ENCODE measurements at regions not wholly inside any gene's neighbourhood (a gene's known extent, or its start where the extent isn't known, plus 50 kb on each side); places are given as distances from the start of the nearest gene placed in this dataset.

DNA sequence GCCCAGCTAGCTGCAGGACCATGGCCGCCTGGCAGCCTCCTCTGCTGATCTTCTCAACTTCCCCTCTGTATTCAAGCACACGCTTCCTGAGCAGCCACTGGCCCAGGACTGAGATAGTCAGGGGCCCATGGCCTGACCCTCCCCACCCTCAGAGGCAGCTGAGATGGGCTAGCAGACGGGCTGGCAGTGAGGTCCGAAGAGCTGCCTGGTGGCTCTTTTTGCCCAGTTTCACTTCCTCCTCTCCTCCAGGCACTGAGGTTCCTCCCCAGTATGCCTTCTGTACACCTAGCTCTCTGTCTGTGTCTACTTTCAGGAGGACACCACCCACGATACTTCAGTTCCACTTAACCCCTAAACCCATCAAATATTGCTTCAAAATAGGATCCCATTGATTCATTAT, 395.6 kb downstream of the TNS3 start:
- ChIA-PET POLR2A (no interaction called here), SMC1A (ENCODE audit: uncharacterized antibody, unreplicated experiment) (interaction anchor here (1.2 to 1.6 kb wide), 4 partner anchors 35 to 828 kb away, joined by 3 to 4 read pairs (median 4); no protein-coding TSS in a partner anchor), CTCF (interaction anchor here (0.7 to 1.0 kb wide), 3 partner anchors 16 to 79 kb away, joined by 3 read pairs; no protein-coding TSS in a partner anchor), RAD21 (ENCODE audit: unreplicated experiment) (no interaction called here)
- no peak overlapping the region for H3K27ac ChIP-seq (ENCODE audit: control insufficient read depth, insufficient read depth)
- H3K27me3 ChIP-seq (replicated peaks in 1 of 2; ENCODE audit: control insufficient read depth in 2 of 2, insufficient read depth in 2 of 2, low read length in 1 of 2): no peaks in the 10 kb centered on the region
- ATAC-seq (peak; percentile 96), DNase-seq (ENCODE audit: low read depth, low spot score) (peak; percentile 25), FAIRE-seq (no peak)
- H3K4me3 ChIP-seq: no peak overlapping the region
- no TSS peak for BruUV-seq (replicated peaks)
- TF ChIP-seq IKZF1 (conservative IDR thresholded peaks at IDR 0.05) (peak; percentile 46; the same call in 1 of the 2 replicates), SPI1 (IDR thresholded peaks at IDR 0.05; ENCODE audit: borderline replicate concordance, insufficient read depth, low read depth, low read length) (peak; percentile 84), IRF4 (IDR thresholded peaks at IDR 0.05; ENCODE audit: low read depth, low read length) (0 out of 2 replicates have a peak, but pooled peaks have one; percentile 25), DPF2 (IDR thresholded peaks at IDR 0.05) (peak; percentile 49; the same call in 1 of the 2 replicates)
- TF ChIP-seq, protein P1, sequence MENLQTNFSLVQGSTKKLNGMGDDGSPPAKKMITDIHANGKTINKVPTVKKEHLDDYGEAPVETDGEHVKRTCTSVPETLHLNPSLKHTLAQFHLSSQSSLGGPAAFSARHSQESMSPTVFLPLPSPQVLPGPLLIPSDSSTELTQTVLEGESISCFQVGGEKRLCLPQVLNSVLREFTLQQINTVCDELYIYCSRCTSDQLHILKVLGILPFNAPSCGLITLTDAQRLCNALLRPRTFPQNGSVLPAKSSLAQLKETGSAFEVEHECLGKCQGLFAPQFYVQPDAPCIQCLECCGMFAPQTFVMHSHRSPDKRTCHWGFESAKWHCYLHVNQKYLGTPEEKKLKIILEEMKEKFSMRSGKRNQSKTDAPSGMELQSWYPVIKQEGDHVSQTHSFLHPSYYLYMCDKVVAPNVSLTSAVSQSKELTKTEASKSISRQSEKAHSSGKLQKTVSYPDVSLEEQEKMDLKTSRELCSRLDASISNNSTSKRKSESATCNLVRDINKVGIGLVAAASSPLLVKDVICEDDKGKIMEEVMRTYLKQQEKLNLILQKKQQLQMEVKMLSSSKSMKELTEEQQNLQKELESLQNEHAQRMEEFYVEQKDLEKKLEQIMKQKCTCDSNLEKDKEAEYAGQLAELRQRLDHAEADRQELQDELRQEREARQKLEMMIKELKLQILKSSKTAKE (IDR thresholded peaks at IDR 0.05; ENCODE audit: low read depth, poor library complexity, severe bottlenecking): no peak
- H3K79me2 ChIP-seq (ENCODE audit: control insufficient read depth, insufficient read depth, low read length): no peaks in the 10 kb centered on the region
- H3K36me3 ChIP-seq (ENCODE audit: control insufficient read depth in 2 of 2, insufficient read depth in 2 of 2, low read length in 1 of 2): no peaks in the 10 kb centered on the region
- no peaks in the 10 kb centered on the region for H4K20me1 ChIP-seq (ENCODE audit: control insufficient read depth, insufficient read depth)
- H3K9me3 ChIP-seq (replicated peaks; ENCODE audit: control insufficient read depth, insufficient read depth, low read length): no peaks in the 10 kb centered on the region
- no peak overlapping the region for H2AFZ ChIP-seq (ENCODE audit: control insufficient read depth, low read depth, low read length)
- H3K9ac ChIP-seq (ENCODE audit: control insufficient read depth, insufficient read depth, low read length): no peak overlapping the region
- no peak overlapping the region for H3K4me2 ChIP-seq (ENCODE audit: control insufficient read depth, insufficient read depth)
- WGBS (ENCODE audit: insufficient coverage, insufficient replicate concordance, low lambda C conversion rate, missing lambda C conversion rate): 2% methylated on average over 5 of the region's 5 CpGs
- H3K4me1 ChIP-seq (ENCODE audit: control insufficient read depth, insufficient read depth, low read length): no peaks in the 10 kb centered on the region
- in situ Hi-C loops (cut with MboI) (no loop called here), intact Hi-C loops (cut with micrococcal nuclease; ENCODE audit: unreplicated experiment) (no loop called here)

DNA sequence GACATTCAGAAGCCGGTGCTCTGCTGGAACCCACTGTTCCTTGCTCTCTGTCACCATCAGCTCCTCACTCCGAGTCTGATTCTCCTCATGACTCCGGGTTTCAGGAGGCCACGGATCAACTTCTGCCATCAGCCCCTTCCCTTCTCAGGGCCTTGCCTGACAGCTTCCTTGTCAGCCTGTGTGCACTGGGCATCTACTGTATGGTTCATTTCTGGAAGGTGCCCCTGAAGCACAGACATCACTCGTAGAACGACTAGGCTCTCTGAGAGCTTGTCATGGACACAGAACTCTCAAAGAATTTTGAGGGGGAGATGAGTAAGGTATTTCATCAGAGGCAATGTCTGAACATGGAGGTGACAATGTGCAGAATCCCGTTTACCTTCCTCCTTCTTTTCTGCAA, 396.1 kb downstream of the TNS3 start:
- DNase-seq (ENCODE audit: low read depth, low spot score): no peak
- ATAC-seq: no peak
- POLR2A ChIA-PET: no interaction called here
- RAD21 ChIA-PET (ENCODE audit: unreplicated experiment): interaction anchor here (0.9 kb wide), 1 partner anchor 34 kb away, joined by 3 read pairs; no protein-coding TSS in a partner anchor
- 4% methylated on average over 7 of the region's 7 CpGs for WGBS (ENCODE audit: insufficient coverage, insufficient replicate concordance, low lambda C conversion rate, missing lambda C conversion rate)
- Histone ChIP-seq H3K4me3 (no peak overlapping the region), H3K9me3 (replicated peaks; ENCODE audit: control insufficient read depth, insufficient read depth, low read length) (no peaks in the 10 kb centered on the region), H3K27me3 (replicated peaks in 1 of 2; ENCODE audit: control insufficient read depth in 2 of 2, insufficient read depth in 2 of 2, low read length in 1 of 2) (no peaks in the 10 kb centered on the region), H3K9ac (ENCODE audit: control insufficient read depth, insufficient read depth, low read length) (no peak overlapping the region), H2AFZ (ENCODE audit: control insufficient read depth, low read depth, low read length) (no peak overlapping the region), H3K36me3 (ENCODE audit: control insufficient read depth in 2 of 2, insufficient read depth in 2 of 2, low read length in 1 of 2) (no peaks in the 10 kb centered on the region), H3K27ac (ENCODE audit: control insufficient read depth, insufficient read depth) (no peak overlapping the region), H3K4me1 (ENCODE audit: control insufficient read depth, insufficient read depth, low read length) (no peaks in the 10 kb centered on the region), H4K20me1 (ENCODE audit: control insufficient read depth, insufficient read depth) (no peaks in the 10 kb centered on the region), H3K4me2 (ENCODE audit: control insufficient read depth, insufficient read depth) (no peak overlapping the region), H3K79me2 (ENCODE audit: control insufficient read depth, insufficient read depth, low read length) (no peaks in the 10 kb centered on the region)
- no peak for FAIRE-seq
- SMC1A ChIA-PET (ENCODE audit: uncharacterized antibody, unreplicated experiment): interaction anchor here (1.2 to 1.6 kb wide), 3 partner anchors 41 to 828 kb away, joined by 3 to 4 read pairs (median 3); no protein-coding TSS in a partner anchor
- BruUV-seq (replicated peaks): no TSS peak
- intact Hi-C loops (cut with micrococcal nuclease; ENCODE audit: unreplicated experiment) (no loop called here), in situ Hi-C loops (cut with MboI) (no loop called here)
- CTCF ChIA-PET: interaction anchor here (0.9 kb wide), 1 partner anchor 16 kb away, joined by 3 read pairs; no protein-coding TSS in a partner anchor
- TF ChIP-seq SP1 (IDR thresholded peaks at IDR 0.05; ENCODE audit: low read depth, low read length) (no peak), SIX5 (IDR thresholded peaks at IDR 0.05; ENCODE audit: low read depth, low read length, severe bottlenecking) (no peak), EGR1 (IDR thresholded peaks at IDR 0.05; ENCODE audit: borderline replicate concordance in 1 of 2, low read depth in 2 of 2, low read length in 2 of 2) (no peak), TBL1XR1 (IDR thresholded peaks at IDR 0.05; ENCODE audit: low read depth, low read length) (no peak)
- TF ChIP-seq, protein P2, sequence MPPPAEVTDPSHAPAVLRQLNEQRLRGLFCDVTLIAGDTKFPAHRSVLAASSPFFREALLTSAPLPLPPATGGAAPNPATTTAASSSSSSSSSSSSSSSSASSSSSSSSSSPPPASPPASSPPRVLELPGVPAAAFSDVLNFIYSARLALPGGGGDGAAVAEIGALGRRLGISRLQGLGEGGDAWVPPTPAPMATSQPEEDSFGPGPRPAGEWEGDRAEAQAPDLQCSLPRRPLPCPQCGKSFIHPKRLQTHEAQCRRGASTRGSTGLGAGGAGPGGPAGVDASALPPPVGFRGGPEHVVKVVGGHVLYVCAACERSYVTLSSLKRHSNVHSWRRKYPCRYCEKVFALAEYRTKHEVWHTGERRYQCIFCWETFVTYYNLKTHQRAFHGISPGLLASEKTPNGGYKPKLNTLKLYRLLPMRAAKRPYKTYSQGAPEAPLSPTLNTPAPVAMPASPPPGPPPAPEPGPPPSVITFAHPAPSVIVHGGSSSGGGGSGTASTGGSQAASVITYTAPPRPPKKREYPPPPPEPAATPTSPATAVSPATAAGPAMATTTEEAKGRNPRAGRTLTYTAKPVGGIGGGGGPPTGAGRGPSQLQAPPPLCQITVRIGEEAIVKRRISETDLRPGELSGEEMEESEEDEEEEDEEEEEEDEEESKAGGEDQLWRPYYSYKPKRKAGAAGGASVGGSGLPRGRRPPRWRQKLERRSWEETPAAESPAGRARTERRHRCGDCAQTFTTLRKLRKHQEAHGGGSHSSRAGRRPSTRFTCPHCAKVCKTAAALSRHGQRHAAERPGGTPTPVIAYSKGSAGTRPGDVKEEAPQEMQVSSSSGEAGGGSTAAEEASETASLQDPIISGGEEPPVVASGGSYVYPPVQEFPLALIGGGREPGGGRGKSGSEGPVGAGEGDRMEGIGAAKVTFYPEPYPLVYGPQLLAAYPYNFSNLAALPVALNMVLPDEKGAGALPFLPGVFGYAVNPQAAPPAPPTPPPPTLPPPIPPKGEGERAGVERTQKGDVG (CRISPR knock-in tag; IDR thresholded peaks at IDR 0.05): no peak
- TF ChIP-seq, protein P3, sequence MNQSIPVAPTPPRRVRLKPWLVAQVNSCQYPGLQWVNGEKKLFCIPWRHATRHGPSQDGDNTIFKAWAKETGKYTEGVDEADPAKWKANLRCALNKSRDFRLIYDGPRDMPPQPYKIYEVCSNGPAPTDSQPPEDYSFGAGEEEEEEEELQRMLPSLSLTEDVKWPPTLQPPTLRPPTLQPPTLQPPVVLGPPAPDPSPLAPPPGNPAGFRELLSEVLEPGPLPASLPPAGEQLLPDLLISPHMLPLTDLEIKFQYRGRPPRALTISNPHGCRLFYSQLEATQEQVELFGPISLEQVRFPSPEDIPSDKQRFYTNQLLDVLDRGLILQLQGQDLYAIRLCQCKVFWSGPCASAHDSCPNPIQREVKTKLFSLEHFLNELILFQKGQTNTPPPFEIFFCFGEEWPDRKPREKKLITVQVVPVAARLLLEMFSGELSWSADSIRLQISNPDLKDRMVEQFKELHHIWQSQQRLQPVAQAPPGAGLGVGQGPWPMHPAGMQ (IDR thresholded peaks at IDR 0.05; ENCODE audit: borderline replicate concordance): no peak
